Skeletal muscle satellite cell (primary cell): ENCODE measurements at regions not wholly inside any gene's neighbourhood (a gene's known extent, or its start where the extent isn't known, plus 50 kb on each side); places are given as distances from the start of the nearest gene placed in this dataset. TPM values are rescaled to one million over a fixed set of nuclear protein-coding genes. Genes with fewer than 3 reads are reported as not detected.

Source experiments
- H3K27me3 ChIP-seq: 2 replicates; pipeline ENCODE4 v1.7.0; 2013; ENCODE audit warnings: low read length; ENCODE audit not compliant: control insufficient read depth, insufficient read depth
- H3K36me3 ChIP-seq: 2 replicates; pipeline ENCODE4 v1.7.0; 2013; ENCODE audit warnings: mild to moderate bottlenecking, control low read depth, low read length; ENCODE audit not compliant: insufficient read depth
- H3K4me1 ChIP-seq: 2 replicates; pipeline ENCODE4 v1.7.0; 2013; ENCODE audit warnings: low read length; ENCODE audit not compliant: control insufficient read depth, insufficient read depth
- H3K4me2 ChIP-seq: 2 replicates; pipeline ENCODE4 v1.7.0; 2013; ENCODE audit warnings: mild to moderate bottlenecking, low read length
- H3K4me3 ChIP-seq: 2 replicates; pipeline ENCODE4 v1.7.0; 2013; ENCODE audit warnings: low read length
- H3K9ac ChIP-seq: 2 replicates; pipeline ENCODE4 v1.7.0; 2013; ENCODE audit warnings: mild to moderate bottlenecking, low read depth, low read length, moderate library complexity
- H3K9me3 ChIP-seq: replicated peaks from 2 replicates; pipeline ENCODE4 v1.7.0; 2013; ENCODE audit warnings: mild to moderate bottlenecking, control low read depth, low read length
- small RNA-seq: library from RNA; depleted of rRNA; stranded (forward); fragments of <200 nt; gene quantifications from one replicate; pipeline ENCODE3, GENCODE V24; 2012

- peak overlapping the region; percentile 70 for H3K4me2 ChIP-seq
- no peaks in the 10 kb centered on the region for H3K9me3 ChIP-seq
- H3K27me3 ChIP-seq: no peaks in the 10 kb centered on the region
- peak overlapping the region; percentile 73 for H3K9ac ChIP-seq
- peaks cover 80% of the 10 kb centered on the region for H3K4me1 ChIP-seq
- no peak overlapping the region for H3K4me3 ChIP-seq
- no peaks in the 10 kb centered on the region for H3K36me3 ChIP-seq
These were observed 86.0 kb downstream of the CDC42EP3 start for GRCh38 chr2:37585295-37585908.

GRCh38 chr2:37585982-37586621, 85.3 kb downstream of the CDC42EP3 start:
- Histone ChIP-seq H3K4me1 (peaks cover 88% of the 10 kb centered on the region), H3K36me3 (no peaks in the 10 kb centered on the region), H3K9ac (peak overlapping the region; percentile 62), H3K9me3 (no peaks in the 10 kb centered on the region), H3K27me3 (no peaks in the 10 kb centered on the region), H3K4me2 (peak overlapping the region; percentile 70), H3K4me3 (no peak overlapping the region)

GRCh38 chr2:37586663-37587317, 84.7 kb downstream of the CDC42EP3 start:
- H3K4me3 ChIP-seq: no peak overlapping the region
- H3K9me3 ChIP-seq: no peaks in the 10 kb centered on the region
- peaks cover 94% of the 10 kb centered on the region for H3K4me1 ChIP-seq
- H3K9ac ChIP-seq: peak overlapping the region; percentile 62
- peak overlapping the region; percentile 40 for H3K4me2 ChIP-seq
- H3K36me3 ChIP-seq: no peaks in the 10 kb centered on the region
- H3K27me3 ChIP-seq: no peaks in the 10 kb centered on the region

GRCh38 chr2:37587817-37588216, 83.6 kb downstream of the CDC42EP3 start:
- Histone ChIP-seq H3K36me3 (no peaks in the 10 kb centered on the region), H3K9me3 (no peaks in the 10 kb centered on the region), H3K9ac (no peak overlapping the region), H3K27me3 (no peaks in the 10 kb centered on the region), H3K4me2 (no peak overlapping the region), H3K4me1 (peaks cover 89% of the 10 kb centered on the region), H3K4me3 (no peak overlapping the region)

- Histone ChIP-seq H3K27me3 (no peaks in the 10 kb centered on the region), H3K4me2 (no peak overlapping the region), H3K36me3 (no peaks in the 10 kb centered on the region), H3K4me1 (peaks cover 83% of the 10 kb centered on the region), H3K9ac (peak overlapping the region; percentile 81), H3K4me3 (no peak overlapping the region), H3K9me3 (no peaks in the 10 kb centered on the region)
These were observed 83.1 kb downstream of the CDC42EP3 start for GRCh38 chr2:37588316-37588777.

- H3K4me1 ChIP-seq: peaks cover 75% of the 10 kb centered on the region
- H3K27me3 ChIP-seq: no peaks in the 10 kb centered on the region
- no peaks in the 10 kb centered on the region for H3K36me3 ChIP-seq
- no peaks in the 10 kb centered on the region for H3K9me3 ChIP-seq
- H3K4me3 ChIP-seq: peak overlapping the region; percentile 23
- peak overlapping the region; percentile 59 for H3K4me2 ChIP-seq
- peak overlapping the region; percentile 81 for H3K9ac ChIP-seq
These were observed 82.1 kb downstream of the CDC42EP3 start for GRCh38 chr2:37589298-37589697.

- no peaks in the 10 kb centered on the region for H3K27me3 ChIP-seq
- peaks cover 66% of the 10 kb centered on the region for H3K4me1 ChIP-seq
- peak overlapping the region; percentile 4 for H3K4me3 ChIP-seq
- peak overlapping the region; percentile 81 for H3K9ac ChIP-seq
- no peaks in the 10 kb centered on the region for H3K9me3 ChIP-seq
- H3K4me2 ChIP-seq: peak overlapping the region; percentile 59
- no peaks in the 10 kb centered on the region for H3K36me3 ChIP-seq
These were observed 81.3 kb downstream of the CDC42EP3 start for GRCh38 chr2:37590119-37590571.

Small RNA genes in the stretch of these regions (small RNA-seq; reads per million reads assigned to genes)
- not detected for gene RNU6-1116P
